Testis (tissue), 2 donors: ENCODE measurements at regions not wholly inside any gene's neighbourhood (a gene's known extent, or its start where the extent isn't known, plus 50 kb on each side); places are given as distances from the start of the nearest gene placed in this dataset.

Experiments used
- CTCF ChIP-seq, 3 experiments: fragments of 450-650 bp in 2 of 3; fragments of 200-600 bp in 1 of 3; sonication (generic) in 1 of 3; IDR thresholded peaks; one replicate each; pipeline ENCODE4 v1.5.1; 2016 to 2019; ENCODE audit warnings: antibody characterized with exemption in 3 of 3, mild to moderate bottlenecking in 2 of 3, moderate library complexity in 1 of 3
- POLR2A ChIP-seq: fragments of 450-650 bp; IDR thresholded peaks from one replicate; pipeline ENCODE4 v1.6.1; 2017; ENCODE audit warnings: antibody characterized with exemption, mild to moderate bottlenecking, moderate library complexity

GRCh38 chr2:236968101-236968879 lies 117.4 kb upstream of the COPS8 start:
- TF ChIP-seq CTCF (IDR thresholded peaks at IDR 0.05) (no peak), POLR2A (no peak)
